Panc1 (cell line): ENCODE measurements at regions not wholly inside any gene's neighbourhood (a gene's known extent, or its start where the extent isn't known, plus 50 kb on each side); places are given as distances from the start of the nearest gene placed in this dataset.

Experiments used
- CTCF ChIP-seq: fragments of 450-650 bp; IDR thresholded peaks from 2 replicates; pipeline ENCODE4 v1.5.1; 2017; ENCODE audit warnings: mild to moderate bottlenecking
- SIN3A ChIP-seq: IDR thresholded peaks from 2 replicates; pipeline ENCODE4 v1.6.1; 2012; ENCODE audit warnings: low read depth, mild to moderate bottlenecking, low read length, moderate library complexity, borderline replicate concordance; ENCODE audit not compliant: insufficient read depth

DNA sequence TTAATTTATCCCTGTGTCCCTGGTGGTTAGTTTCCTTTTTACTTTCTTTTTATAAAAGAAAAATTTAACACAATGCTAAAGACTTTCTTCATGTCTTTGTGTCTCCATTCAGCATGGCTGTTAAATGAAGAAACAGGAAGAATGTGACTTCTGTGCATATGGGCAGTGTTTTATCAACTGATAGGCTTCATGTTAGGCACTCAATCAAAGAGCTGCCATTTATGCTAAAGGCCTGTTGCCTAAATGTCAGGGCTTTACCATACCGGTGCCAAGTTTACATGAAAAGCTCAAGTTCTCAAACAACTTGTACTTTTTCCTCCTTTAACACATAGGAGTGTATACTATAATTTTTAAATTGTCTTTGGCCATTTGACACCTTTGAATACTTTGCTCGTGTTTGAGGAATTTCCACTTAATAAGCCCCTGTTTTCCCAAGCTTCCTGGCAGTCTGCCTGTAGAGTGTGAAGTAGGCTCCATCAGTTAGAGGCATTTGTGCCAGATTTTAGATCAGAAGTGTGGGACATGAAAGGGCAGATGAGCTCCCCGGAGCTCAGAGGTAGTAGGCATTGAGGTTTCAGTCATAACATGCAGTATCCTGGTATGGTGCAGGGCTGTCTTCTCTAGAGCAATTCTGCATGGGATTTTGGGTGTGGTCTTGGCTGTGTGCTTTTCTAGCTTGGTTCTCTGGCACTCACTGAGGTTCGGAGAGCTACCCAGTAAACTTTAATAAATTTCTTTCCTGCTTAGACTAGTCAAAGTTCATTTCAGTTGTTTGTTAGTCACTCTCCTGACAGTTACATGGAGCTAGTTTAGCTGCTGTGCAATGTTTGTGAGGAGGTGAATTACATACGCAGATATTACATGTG, 119.0 kb downstream of the LEPR start:
- TF ChIP-seq SIN3A (no peak), CTCF (no peak)
